AG10803 (cell line): ENCODE measurements at regions not wholly inside any gene's neighbourhood (a gene's known extent, or its start where the extent isn't known, plus 50 kb on each side); places are given as distances from the start of the nearest gene placed in this dataset.

Experiments
- DNase-seq: peaks from one replicate; pipeline ENCODE4 v3.0.0; 2010; ENCODE audit warnings: low read depth
- H3K4me3 ChIP-seq: 2 replicates; pipeline ENCODE4 v1.5.1; 2011; ENCODE audit warnings: mild to moderate bottlenecking, low read length, control low read depth
- CTCF ChIP-seq: conservative IDR thresholded peaks from 2 replicates; pipeline ENCODE4 v1.5.1; 2011; ENCODE audit warnings: mild to moderate bottlenecking, low read length, control low read depth, inconsistent platforms

DNA sequence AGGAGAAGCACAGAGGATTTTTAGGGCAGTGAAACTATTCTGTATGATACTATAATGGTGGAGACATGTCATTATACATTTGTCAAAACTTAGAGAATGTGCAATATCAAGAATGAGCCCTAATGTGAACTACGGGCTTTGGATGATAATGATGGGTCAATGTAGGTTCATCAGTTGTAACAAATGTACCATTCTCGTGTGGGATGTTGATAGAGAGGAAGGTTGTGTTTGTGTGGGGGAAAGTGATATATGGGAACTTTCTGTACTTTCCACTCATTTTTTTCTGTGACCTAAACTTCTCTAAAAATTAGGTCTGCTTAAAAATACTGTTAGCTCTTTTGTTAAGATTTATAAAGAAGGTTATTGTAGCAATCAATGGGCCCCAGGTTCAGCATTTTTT lies 138.9 kb downstream of the SPATA31D1 start:
- TF ChIP-seq CTCF: no peak

GRCh38 chr9:82128011-82128696 lies 139.6 kb downstream of the SPATA31D1 start:
- no peak overlapping the region for H3K4me3 ChIP-seq
- TF ChIP-seq CTCF: no peak
- DNase-seq: no peak

More for the DNA sequence above, 138.9 kb downstream of the SPATA31D1 start:
- DNase-seq: no peak
- no peak overlapping the region for H3K4me3 ChIP-seq

DNA sequence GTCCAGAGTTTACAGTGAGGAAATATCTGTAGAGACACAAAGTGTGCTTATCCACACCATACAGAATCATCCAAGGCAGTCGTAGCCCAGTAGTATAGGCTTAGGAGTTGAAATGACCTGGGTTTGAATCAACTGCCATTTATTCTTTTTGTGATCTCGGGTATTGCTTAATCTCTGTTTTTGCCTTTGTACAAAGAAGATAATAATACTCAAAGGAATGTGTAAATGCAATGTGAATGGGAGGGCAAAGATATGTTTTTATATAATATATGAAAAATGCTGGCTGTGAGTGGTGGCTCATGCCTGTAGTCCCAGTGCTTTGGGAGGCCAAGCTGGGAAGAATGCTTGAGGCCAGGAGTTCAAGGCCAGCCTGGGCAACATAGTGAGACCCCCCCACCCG lies 141.1 kb downstream of the SPATA31D1 start:
- H3K4me3 ChIP-seq: no peak overlapping the region
- TF ChIP-seq CTCF: no peak
- no peak for DNase-seq

DNA sequence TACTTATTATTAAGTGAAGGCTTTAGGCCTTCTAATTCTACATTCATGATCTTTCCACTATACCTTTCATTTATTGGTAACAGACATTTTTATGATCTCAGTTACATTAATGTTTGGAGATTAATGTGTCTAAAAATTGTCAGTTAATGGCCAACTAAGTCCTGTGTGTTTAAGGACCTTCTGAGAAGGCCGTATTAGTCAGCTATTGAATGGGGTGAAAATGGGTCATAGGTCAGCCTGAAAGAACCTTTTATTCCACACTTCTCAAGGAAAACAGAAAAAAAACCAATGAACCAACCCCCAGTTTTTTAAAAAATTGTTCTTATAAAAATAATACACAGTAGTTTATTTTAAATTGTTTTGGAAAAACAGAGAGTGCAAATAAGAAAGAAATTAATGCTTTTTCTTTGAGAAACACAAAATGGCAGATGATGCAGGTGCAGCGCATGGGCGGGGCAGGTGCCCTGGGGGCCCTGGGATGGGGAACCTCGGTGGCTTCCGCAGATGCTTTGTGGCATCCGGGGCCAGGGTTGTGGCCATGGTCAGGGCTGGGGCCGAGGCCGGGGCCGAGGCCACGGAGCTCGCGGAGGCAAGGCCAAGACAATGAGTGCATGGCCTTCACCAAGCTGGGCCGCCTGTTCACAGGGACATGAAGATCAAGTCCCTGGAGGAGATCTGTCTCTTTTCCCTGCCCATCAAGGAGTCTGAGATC lies 141.9 kb downstream of the SPATA31D1 start:
- TF ChIP-seq CTCF: no peak
- H3K4me3 ChIP-seq: no peak overlapping the region
- no peak for DNase-seq

DNA sequence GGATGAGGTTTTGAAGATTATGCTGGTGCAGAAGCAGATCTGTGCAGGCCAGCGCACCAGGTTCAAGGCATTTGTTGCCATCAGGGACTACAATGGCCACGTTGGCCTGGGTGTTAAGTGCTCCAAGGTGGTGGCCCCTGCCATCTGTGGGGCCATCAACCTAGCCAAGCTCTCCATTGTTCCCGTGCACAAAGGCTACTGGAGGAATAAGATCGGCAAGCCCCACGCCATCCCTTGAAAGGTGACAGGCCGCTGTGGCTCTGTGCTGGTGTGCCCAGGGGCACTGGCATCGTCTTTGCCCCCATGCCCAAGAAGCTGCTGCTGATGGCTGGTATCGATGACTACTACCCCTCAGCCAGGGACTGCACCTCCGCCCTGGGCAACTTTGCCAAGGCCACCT lies 142.5 kb downstream of the SPATA31D1 start:
- no peak for TF ChIP-seq CTCF
- no peak overlapping the region for H3K4me3 ChIP-seq

DNA sequence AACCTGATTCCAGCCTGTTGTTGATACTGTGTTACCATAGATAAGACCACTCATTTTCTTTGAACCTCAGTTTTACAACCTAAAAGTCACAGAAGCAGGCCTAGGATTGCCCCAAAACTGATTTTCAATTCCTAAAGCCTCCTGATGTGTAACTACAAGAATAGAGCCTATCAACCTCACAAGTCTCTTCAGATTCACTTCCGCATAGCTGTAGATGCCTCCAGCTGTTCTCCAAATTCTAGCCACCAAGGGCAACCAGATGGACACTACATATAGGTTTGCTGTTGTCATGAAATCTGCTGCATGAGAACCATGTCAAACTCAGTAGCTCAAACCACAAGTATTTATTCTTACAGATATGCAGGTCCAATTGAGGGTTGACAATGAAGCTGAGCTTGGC lies 143.5 kb downstream of the SPATA31D1 start:
- TF ChIP-seq CTCF: no peak
- DNase-seq: no peak
- H3K4me3 ChIP-seq: no peak overlapping the region

More for the DNA sequence above, 142.5 kb downstream of the SPATA31D1 start:
- no peak for DNase-seq

GRCh38 chr9:82134010-82134409 lies 145.4 kb downstream of the SPATA31D1 start:
- no peak for DNase-seq
- no peak for TF ChIP-seq CTCF
- no peak overlapping the region for H3K4me3 ChIP-seq
